ENCODE measurements at regions not wholly inside any gene's neighbourhood (a gene's known extent, or its start where the extent isn't known, plus 50 kb on each side); places are given as distances from the start of the nearest gene placed in this dataset.

GRCh38 chr7:32140210-32140939 lies 70.2 kb upstream of the PDE1C start:
- intact Hi-C loops (cut with DNase I): no loop called here

GRCh38 chr7:32137059-32137458 lies 66.9 kb upstream of the PDE1C start:
- Histone ChIP-seq H3K4me1 (no peaks in the 10 kb centered on the region), H3K27me3 (no peaks in the 10 kb centered on the region), H3K36me3 (no peaks in the 10 kb centered on the region), H3K9me3 (peaks cover 0 to 10% of the 10 kb centered on the region in 2 donors), H3K4me3 (no peak overlapping the region), H3K27ac (no peak overlapping the region)
- intact Hi-C loops (cut with DNase I): no loop called here
- no peak for TF ChIP-seq CTCF (IDR thresholded peaks at IDR 0.05)
- DNase-seq (ENCODE audit: low spot score in 2 of 2): no peak

More at GRCh38 chr7:32140210-32140939, 70.2 kb upstream of the PDE1C start:
- no peaks in the 10 kb centered on the region for H3K4me1 ChIP-seq
- H3K27ac ChIP-seq: no peak overlapping the region
- DNase-seq (ENCODE audit: low spot score in 2 of 2): no peak
- no peaks in the 10 kb centered on the region for H3K9me3 ChIP-seq
- H3K36me3 ChIP-seq: no peaks in the 10 kb centered on the region
- H3K4me3 ChIP-seq: no peak overlapping the region
- TF ChIP-seq CTCF (IDR thresholded peaks at IDR 0.05): no peak
- no peaks in the 10 kb centered on the region for H3K27me3 ChIP-seq

- Histone ChIP-seq H3K4me3 (no peak overlapping the region), H3K27ac (no peak overlapping the region), H3K9me3 (peaks cover 0 to 10% of the 10 kb centered on the region in 2 donors), H3K27me3 (no peaks in the 10 kb centered on the region), H3K4me1 (no peaks in the 10 kb centered on the region), H3K36me3 (no peaks in the 10 kb centered on the region)
- no peak for DNase-seq (ENCODE audit: low spot score in 2 of 2)
- TF ChIP-seq CTCF (IDR thresholded peaks at IDR 0.05): no peak
- intact Hi-C loops (cut with DNase I): no loop called here
Observed at GRCh38 chr7:32131091-32131490, 60.9 kb upstream of the PDE1C start.

- Histone ChIP-seq H3K27ac (no peak overlapping the region), H3K36me3 (no peaks in the 10 kb centered on the region), H3K4me3 (no peak overlapping the region), H3K27me3 (no peaks in the 10 kb centered on the region), H3K9me3 (peaks cover 0 to 10% of the 10 kb centered on the region in 2 donors), H3K4me1 (no peaks in the 10 kb centered on the region)
- TF ChIP-seq CTCF (IDR thresholded peaks at IDR 0.05): no peak
- DNase-seq (ENCODE audit: low spot score in 2 of 2): no peak
- intact Hi-C loops (cut with DNase I): no loop called here
Observed at GRCh38 chr7:32126843-32127242, 56.6 kb upstream of the PDE1C start.
